HepG2 (cell line): ENCODE measurements at regions not wholly inside any gene's neighbourhood (a gene's known extent, or its start where the extent isn't known, plus 50 kb on each side); places are given as distances from the start of the nearest gene placed in this dataset.

Experiments
- BHLHE40 ChIP-seq: IDR thresholded peaks from 2 replicates; pipeline ENCODE4 v1.6.1; 2011; ENCODE audit warnings: low read length, improper control_type of control experiment
- FOXP4 ChIP-seq: sonication (generic); formaldehyde crosslinking; IDR thresholded peaks from 2 replicates; pipeline ENCODE4 v1.4.0; 2020; ENCODE audit warnings: missing genetic modification reagents
- KIAA2018 ChIP-seq: sonication (generic); formaldehyde crosslinking; IDR thresholded peaks from 2 replicates; pipeline ENCODE4 v1.5.0; 2020; ENCODE audit warnings: mild to moderate bottlenecking, missing genetic modification reagents, borderline replicate concordance
- MIXL1 ChIP-seq: IDR thresholded peaks from 2 replicates; pipeline ENCODE4 v1.6.1; 2016
- POLR2A ChIP-seq, 2 experiments: IDR thresholded peaks; 2 replicates each; pipeline ENCODE4 v1.6.1; 2011; ENCODE audit warnings: low read depth in 2 of 2, low read length in 2 of 2, mild to moderate bottlenecking in 1 of 2, moderate library complexity in 1 of 2; ENCODE audit not compliant: insufficient read depth in 1 of 2
- ZNF251 ChIP-seq: sonication (generic); formaldehyde crosslinking; IDR thresholded peaks from 2 replicates; pipeline ENCODE4 v1.9.0; 2021; ENCODE audit warnings: mild to moderate bottlenecking, missing genetic modification reagents
- ZNF670 ChIP-seq: sonication (generic); formaldehyde crosslinking; IDR thresholded peaks from 2 replicates; pipeline ENCODE4 v1.8.0; 2022; ENCODE audit warnings: mild to moderate bottlenecking, missing genetic modification reagents, borderline replicate concordance
- ZNF678 ChIP-seq: sonication (generic); formaldehyde crosslinking; IDR thresholded peaks from 2 replicates; pipeline ENCODE4 v1.4.0; 2020; ENCODE audit warnings: mild to moderate bottlenecking, missing genetic modification reagents
- TF ChIP-seq, protein P1 (sequence below): sonication (generic); formaldehyde crosslinking; IDR thresholded peaks from 2 replicates; pipeline ENCODE4 v1.5.0; 2020; ENCODE audit warnings: mild to moderate bottlenecking, missing genetic modification reagents, moderate library complexity

GRCh38 chr20:23258747-23259121 lies 91.9 kb upstream of the NXT1 start:
- TF ChIP-seq MIXL1 (CRISPR knock-in tag), result no peak
- no peak for TF ChIP-seq FOXP4
- TF ChIP-seq ZNF678 (CRISPR knock-in tag), result no peak
- TF ChIP-seq, protein P1, sequence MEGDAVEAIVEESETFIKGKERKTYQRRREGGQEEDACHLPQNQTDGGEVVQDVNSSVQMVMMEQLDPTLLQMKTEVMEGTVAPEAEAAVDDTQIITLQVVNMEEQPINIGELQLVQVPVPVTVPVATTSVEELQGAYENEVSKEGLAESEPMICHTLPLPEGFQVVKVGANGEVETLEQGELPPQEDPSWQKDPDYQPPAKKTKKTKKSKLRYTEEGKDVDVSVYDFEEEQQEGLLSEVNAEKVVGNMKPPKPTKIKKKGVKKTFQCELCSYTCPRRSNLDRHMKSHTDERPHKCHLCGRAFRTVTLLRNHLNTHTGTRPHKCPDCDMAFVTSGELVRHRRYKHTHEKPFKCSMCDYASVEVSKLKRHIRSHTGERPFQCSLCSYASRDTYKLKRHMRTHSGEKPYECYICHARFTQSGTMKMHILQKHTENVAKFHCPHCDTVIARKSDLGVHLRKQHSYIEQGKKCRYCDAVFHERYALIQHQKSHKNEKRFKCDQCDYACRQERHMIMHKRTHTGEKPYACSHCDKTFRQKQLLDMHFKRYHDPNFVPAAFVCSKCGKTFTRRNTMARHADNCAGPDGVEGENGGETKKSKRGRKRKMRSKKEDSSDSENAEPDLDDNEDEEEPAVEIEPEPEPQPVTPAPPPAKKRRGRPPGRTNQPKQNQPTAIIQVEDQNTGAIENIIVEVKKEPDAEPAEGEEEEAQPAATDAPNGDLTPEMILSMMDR (CRISPR knock-in tag), result no peak
- no peak for TF ChIP-seq POLR2A (IDR thresholded peaks at IDR 0.05; ENCODE audit: insufficient read depth in 1 of 2, low read depth in 2 of 2, low read length in 2 of 2)
- TF ChIP-seq BHLHE40, result no peak
- no peak for TF ChIP-seq ZNF251 (CRISPR knock-in tag)
- TF ChIP-seq KIAA2018 (CRISPR knock-in tag), result no peak
- no peak for TF ChIP-seq ZNF670 (CRISPR knock-in tag)
